Neural progenitor cell (in vitro differentiated cells): ENCODE measurements at regions not wholly inside any gene's neighbourhood (a gene's known extent, or its start where the extent isn't known, plus 50 kb on each side); places are given as distances from the start of the nearest gene placed in this dataset.

Source experiments
- CTCF ChIP-seq: fragments of 200-600 bp; sonication (generic); IDR thresholded peaks from 2 replicates; pipeline ENCODE4 v1.5.1; 2017; ENCODE audit warnings: antibody characterized with exemption, mild to moderate bottlenecking
- EZH2 ChIP-seq: fragments of 200-600 bp; sonication (generic); IDR thresholded peaks from 2 replicates; pipeline ENCODE4 v1.6.1; 2017; ENCODE audit warnings: antibody characterized with exemption, mild to moderate bottlenecking, moderate library complexity
- EZH2phosphoT487 ChIP-seq: fragments of 200-600 bp; sonication (generic); IDR thresholded peaks from 2 replicates; pipeline ENCODE4 v1.6.1; 2017; ENCODE audit warnings: antibody characterized with exemption

GRCh38 chr5:176162198-176162597 is 76.0 kb upstream of the SIMC1 start:
- TF ChIP-seq EZH2, result no peak
- TF ChIP-seq CTCF, result no peak
- no peak for TF ChIP-seq EZH2phosphoT487
